IPS-NIHi11 (cell line): ENCODE measurements at regions not wholly inside any gene's neighbourhood (a gene's known extent, or its start where the extent isn't known, plus 50 kb on each side); places are given as distances from the start of the nearest gene placed in this dataset.

Source experiments
- DNase-seq: peaks from one replicate; pipeline ENCODE4 v3.0.0; 2012; ENCODE audit warnings: mixed read lengths, low spot score

GRCh38 chr4:132540268-132540667 is 608.8 kb upstream of the PCDH10 start:
- no peak for DNase-seq

DNA sequence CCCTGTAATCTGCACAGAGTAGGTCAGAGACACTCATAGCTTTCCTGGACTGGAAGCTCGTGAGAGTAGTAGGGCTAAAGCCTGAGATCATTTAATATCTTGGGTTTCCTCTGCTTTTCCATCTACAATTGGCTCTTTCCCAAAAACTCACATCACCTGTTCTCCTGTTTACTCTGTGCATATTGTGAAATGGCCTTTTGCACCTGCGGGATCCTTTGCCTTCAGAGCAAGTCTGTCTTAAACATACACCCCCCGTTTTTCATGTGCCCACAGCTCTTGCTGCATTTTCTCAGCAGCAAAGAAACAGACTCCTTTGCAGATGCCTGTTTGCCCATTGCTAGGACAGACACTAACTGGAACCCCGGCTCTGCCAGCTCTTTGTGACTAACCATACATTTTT is 608.3 kb upstream of the PCDH10 start:
- DNase-seq, result no peak

DNA sequence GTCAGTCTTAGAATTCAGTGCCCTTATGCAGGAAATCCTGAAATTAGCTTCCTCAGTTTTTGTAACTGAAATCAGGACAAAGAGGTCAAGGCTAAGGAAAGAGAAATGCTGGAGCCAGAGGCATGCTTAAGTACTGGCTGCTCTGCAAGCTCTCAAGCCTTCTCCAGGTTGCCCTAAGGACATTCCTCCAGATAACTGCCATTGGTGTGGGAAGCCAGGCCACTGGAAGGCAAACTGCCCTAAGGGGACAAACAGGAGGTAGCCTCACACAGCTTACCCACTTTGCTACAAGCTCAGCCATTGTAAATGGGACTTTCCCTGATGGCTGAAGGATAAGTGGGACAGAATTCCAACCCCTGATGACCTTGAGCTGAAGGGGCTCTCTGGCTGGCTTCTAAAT is 606.9 kb upstream of the PCDH10 start:
- no peak for DNase-seq

DNA sequence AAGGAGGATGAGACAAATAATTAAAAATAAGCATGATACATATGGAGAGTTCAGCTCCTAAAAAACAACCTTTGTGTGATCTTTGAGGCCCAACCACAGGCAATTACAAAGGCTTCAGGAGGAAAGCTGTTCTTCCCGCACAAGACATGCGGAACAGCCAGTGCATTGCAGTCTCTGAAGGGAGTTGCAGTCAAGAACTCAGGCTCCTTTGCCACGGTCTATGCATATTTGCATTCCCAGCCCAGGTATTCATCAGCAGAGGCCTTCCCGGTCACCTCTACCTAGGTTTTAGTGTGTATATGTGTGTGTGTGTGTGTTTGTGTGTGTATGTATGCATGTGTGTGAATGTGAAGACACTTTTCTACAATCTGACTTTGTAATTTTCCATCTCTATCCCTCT is 600.6 kb upstream of the PCDH10 start:
- DNase-seq, result no peak

DNA sequence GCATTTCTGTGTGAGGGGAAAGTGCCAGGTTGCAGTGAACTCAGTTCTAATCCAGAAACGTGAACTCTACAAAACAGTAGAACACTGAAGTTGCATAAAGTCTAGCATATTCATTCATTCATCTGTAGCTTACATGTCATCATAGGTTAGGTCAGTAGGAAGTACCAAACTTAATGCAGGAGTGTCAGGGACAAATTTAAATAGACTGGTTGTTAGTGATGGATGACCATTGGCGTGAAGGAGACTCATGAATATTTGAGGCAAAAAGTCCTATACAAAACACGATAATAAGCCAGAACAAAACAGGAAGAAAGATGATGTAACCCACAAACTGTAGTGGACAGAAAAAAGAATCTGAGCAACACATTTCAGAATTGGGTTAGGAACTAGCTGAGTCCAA is 592.8 kb upstream of the PCDH10 start:
- DNase-seq, result no peak

DNA sequence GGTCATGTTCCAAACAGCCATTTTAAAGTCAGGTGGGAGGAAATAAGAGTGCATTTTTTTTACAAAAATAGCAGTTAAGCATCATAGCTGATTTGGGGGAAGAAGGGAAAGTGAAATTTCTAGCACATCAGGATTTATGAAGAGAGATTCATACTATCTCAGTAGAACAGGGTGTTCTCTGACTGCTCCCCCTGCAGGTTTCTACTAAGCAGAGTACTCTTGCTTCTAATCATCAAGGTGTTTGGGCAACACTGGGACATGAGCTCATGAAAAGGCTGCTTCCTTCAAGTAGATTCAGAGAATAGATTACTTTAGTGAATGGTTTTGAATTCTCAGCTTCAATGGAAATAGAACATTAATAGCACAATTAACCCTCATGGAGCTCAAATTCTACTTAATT is 591.4 kb upstream of the PCDH10 start:
- peak; percentile 11 for DNase-seq

GRCh38 chr4:132564920-132565319 is 584.2 kb upstream of the PCDH10 start:
- DNase-seq, result peak; percentile 13

GRCh38 chr4:132565542-132565941 is 583.6 kb upstream of the PCDH10 start:
- no peak for DNase-seq

- DNase-seq, result no peak
Measured at GRCh38 chr4:132572210-132572609, 576.9 kb upstream of the PCDH10 start.

- no peak for DNase-seq
Measured at GRCh38 chr4:132587626-132588025, 561.5 kb upstream of the PCDH10 start.

- no peak for DNase-seq
Measured at GRCh38 chr4:132592340-132592739, 556.8 kb upstream of the PCDH10 start.

GRCh38 chr4:132592850-132593249 is 556.2 kb upstream of the PCDH10 start:
- DNase-seq, result no peak

GRCh38 chr4:132593717-132594400 is 555.2 kb upstream of the PCDH10 start:
- no peak for DNase-seq

DNA sequence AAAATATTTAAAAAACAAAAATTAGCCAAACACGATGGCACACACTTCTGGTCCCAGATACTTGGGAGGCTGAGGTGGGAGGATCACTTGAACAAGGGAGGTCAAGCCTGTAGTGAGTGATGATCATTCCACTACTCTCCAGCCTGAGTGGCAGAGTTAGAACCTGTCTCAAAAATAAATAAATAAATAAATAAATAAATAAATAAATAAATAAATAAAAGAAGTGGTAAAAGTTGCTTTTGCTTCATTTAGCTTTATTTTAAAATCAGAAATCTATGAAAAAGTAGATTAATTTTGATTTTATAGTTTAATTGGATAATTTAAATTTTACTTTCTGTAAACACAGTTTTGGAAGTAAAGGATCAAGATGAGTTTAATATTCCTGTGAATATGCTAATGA is 552.9 kb upstream of the PCDH10 start:
- no peak for DNase-seq

DNA sequence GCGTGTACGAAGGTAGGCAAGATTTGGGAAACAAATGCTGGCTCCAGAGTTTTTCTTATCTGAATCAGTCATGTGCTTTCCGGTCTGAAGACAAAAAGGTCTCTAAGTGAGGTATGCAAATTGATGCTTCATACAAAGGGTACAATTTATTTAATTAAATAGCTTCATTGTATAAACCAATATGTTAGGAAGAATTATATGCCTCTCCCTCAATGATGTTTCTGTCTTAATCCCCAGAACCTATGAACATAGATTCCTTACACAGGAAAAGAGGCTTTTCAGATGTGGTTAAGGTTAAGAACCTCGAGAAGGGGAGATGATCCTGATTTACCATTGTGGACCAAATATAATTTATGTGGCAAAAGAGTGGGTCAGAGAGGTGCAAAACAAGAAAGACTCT is 543.5 kb upstream of the PCDH10 start:
- DNase-seq, result no peak

DNA sequence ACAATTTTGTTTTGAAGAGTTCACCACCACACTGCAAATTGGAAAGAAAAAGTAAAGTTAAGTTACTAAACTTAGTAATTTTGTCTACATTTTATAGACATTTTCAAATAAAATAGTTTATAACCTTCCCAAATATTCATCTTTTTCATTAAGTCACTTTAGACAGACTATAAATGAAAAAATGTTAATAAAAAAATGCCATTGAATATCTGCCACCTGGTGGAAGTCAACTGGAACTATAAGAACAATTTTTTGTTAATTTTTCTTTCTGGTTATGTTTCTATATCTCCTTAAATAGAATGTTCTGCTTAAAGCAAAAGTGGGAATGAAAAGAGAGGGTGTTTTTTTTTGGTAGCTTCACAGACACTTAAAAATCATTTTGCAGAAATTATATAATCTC is 534.4 kb upstream of the PCDH10 start:
- DNase-seq, result no peak

DNA sequence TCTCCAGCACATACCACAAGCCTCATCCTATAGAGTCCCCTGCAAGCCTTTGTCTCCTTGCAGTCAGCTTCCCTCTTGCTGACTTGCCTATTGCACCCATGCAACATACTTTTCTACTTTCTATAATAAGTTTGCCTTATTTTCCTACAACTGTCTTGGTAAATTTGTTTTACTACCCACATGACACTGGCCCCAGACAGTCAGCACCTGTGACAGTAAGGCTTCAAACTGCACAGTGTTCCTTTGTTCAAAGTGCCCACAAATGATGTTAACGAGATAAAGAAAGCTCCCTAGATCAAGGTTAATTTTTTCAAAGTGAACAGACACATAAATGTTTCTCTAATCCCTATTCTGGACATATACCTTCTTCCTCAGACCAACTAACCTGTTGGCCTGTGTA is 529.1 kb upstream of the PCDH10 start:
- no peak for DNase-seq

DNA sequence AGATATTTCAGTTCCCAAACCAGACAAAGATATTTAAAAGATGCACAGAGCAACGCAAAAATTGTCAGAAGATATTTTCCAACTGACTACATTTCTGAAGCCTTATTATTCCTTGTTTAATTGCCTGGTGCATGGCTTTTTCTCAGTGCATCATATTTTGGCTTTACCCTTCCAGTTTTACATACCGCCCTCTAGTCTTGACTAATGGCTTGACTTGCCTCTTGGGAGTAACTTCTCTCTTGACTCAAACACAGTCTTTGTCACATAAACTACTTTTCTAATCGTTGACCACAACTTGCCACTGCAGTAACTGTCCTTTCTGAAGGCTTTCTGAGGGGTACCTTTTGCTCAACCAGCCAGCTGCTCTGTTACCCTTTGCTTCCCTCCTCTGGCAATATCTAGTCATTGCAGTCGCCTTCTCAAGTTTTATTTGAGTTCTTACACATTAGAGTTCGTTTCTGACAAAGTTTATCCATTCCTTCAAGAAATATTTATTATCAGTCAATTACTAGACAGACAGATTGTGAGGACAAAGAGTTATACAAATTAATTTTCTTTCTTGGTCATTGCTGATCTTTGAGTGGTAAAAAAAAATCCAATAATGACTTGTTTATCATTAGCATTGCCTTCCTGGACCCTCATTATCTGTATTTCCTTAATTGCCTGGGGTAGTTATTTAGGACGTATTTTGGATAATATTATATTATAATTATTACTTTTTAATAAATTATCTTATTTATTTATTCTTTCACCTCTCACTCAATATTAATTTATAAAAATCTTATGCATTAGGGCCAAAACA is 506.9 kb upstream of the PCDH10 start:
- DNase-seq, result peak; percentile 67

- DNase-seq, result no peak
Measured at GRCh38 chr4:132646186-132646585, 502.9 kb upstream of the PCDH10 start.

GRCh38 chr4:132651196-132651595 is 497.9 kb upstream of the PCDH10 start:
- no peak for DNase-seq

- DNase-seq, result no peak
Measured at GRCh38 chr4:132660181-132660580, 488.9 kb upstream of the PCDH10 start.

DNA sequence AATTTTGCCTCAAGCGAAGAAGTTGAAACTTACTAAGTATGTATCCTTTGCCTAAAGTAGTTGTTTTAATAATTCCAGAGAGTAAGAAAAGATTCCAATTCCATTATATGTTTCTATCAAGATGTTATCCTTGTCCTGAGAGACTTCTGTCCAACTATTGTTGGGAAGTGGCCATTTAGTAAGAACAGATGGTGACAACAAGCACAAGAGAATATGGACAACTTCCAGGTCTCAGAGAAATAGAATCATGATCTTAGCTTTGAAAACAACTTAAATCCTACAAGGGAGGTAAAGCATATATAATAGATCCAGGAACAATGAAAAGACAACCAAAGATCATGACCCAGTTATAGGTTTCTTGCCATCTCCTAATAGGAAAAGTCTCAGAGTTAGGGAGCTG is 486.6 kb upstream of the PCDH10 start:
- DNase-seq, result no peak

DNA sequence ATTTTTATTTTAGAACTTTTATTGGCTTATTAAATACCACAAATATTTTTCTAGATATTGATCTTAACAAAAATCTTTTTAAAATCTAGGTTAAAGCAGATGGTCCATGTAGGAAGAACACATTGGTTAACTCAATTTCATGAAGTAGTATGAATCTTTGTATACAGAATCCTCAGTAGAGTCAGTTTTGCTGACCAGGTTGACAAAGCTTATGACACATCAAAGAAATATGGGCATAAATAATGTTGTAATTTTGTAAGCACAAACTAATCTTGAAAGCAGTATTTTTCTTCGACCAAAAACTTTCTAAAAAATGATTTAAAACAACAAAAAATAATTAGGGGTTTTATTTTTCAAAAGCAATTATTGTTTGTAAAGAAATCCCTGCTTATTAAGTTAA is 479.3 kb upstream of the PCDH10 start:
- DNase-seq, result no peak

GRCh38 chr4:132670557-132670956 is 478.5 kb upstream of the PCDH10 start:
- no peak for DNase-seq
